ENCODE measurements at regions not wholly inside any gene's neighbourhood (a gene's known extent, or its start where the extent isn't known, plus 50 kb on each side); places are given as distances from the start of the nearest gene placed in this dataset.

DNA sequence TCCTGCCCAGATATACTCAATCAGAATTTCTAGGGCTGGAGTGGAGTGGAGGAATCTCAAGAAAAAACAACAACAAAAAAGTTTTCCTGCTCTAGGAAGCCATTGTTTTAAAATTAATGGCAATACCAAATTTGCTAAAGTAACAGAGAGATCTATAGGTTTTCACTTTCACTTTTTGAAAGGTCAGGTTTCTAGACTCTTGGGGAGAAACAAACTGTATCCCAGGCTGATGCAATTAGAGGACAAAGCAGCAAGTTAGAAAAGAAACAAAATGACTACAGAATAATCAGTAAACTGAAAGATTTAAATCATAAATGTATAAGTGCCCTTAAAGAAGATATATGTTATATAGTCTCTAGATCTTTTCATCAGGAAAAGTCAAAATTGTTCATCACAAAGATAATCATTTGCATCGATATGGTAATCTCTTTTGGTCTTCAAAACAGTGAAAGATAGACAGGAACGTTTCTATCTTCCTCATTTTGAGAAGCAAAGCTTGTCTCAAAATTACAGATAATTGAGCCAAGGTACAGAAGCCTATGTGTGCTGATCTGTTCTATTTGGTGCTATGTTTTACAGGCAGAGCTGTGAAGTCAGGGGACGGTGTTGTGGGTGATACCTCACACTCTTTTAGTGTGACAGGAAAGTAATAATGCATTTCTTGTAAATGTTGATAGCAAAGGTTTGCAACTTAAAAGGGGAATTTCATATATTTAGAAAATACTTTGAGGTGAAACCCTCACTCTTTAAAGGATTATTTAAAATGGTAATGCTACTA lies 1746.6 kb upstream of the C9orf72 start:
- H3K36me3 ChIP-seq (ENCODE audit: insufficient read depth, low read depth, low read length) = no peaks in the 10 kb centered on the region
- no peaks in the 10 kb centered on the region for H3K27me3 ChIP-seq (ENCODE audit: insufficient read depth, low read length)
- H3K9ac ChIP-seq (ENCODE audit: low read depth, low read length) = no peak overlapping the region; the same call in 1 of the 2 replicates
- no peak overlapping the region for H3K4me3 ChIP-seq (ENCODE audit: low read length)
- H3K27ac ChIP-seq (ENCODE audit: low read length) = no peak overlapping the region
- H3K4me1 ChIP-seq (ENCODE audit: insufficient read depth, low read length) = peaks cover 12% of the 10 kb centered on the region
- no peaks in the 10 kb centered on the region for H3K9me3 ChIP-seq (ENCODE audit: insufficient read depth, low read depth, low read length)

DNA sequence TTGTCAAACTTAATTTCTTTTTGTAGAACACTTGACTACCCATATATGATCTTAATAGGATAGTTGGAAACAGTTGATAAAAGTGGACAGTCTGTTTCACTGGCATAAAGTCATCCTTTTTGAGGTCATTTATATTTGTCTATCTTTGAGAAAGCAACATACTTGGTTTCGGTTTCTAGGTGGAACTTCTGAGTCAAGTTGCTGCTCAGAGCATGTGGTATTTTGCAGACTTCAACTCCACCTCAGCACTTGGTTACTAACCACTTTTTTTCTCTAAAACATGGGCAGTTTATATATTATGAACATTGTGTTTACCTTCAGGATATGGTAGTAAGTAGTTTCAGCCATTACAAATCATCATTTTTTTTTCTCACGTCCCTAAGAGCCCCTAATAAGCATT lies 1749.0 kb upstream of the C9orf72 start:
- H3K27ac ChIP-seq (ENCODE audit: low read length) = no peak overlapping the region
- no peak overlapping the region for H3K4me3 ChIP-seq (ENCODE audit: low read length)
- no peaks in the 10 kb centered on the region for H3K36me3 ChIP-seq (ENCODE audit: insufficient read depth, low read depth, low read length)
- no peaks in the 10 kb centered on the region for H3K27me3 ChIP-seq (ENCODE audit: insufficient read depth, low read length)
- no peaks in the 10 kb centered on the region for H3K9me3 ChIP-seq (ENCODE audit: insufficient read depth, low read depth, low read length)
- H3K4me1 ChIP-seq (ENCODE audit: insufficient read depth, low read length) = peaks cover 30% of the 10 kb centered on the region
- no peak overlapping the region for H3K9ac ChIP-seq (ENCODE audit: low read depth, low read length)

DNA sequence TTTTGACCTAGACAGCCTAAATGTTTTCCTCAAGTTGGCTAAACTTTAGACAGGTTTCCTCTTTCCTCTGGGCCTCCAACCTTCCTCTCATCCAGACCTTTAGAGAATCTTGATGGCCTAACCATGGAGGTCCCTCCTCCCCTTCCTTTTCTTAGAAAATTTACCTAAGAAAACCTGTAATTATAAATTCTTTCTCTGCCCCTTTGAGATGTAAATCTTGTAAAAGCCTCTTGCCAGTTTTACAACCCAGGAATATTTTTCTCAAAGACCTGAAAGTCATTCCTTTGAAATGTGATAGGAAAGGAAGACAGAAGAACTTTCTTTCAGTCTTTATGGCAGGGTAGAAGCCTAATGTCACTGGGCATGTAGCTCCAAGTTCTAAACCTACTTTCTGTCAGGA lies 1752.6 kb upstream of the C9orf72 start:
- Histone ChIP-seq H3K27me3 (ENCODE audit: insufficient read depth, low read length) (no peaks in the 10 kb centered on the region), H3K27ac (ENCODE audit: low read length) (no peak overlapping the region), H3K4me3 (ENCODE audit: low read length) (peak overlapping the region; percentile 47), H3K4me1 (ENCODE audit: insufficient read depth, low read length) (peaks cover 25% of the 10 kb centered on the region), H3K9me3 (ENCODE audit: insufficient read depth, low read depth, low read length) (no peaks in the 10 kb centered on the region), H3K9ac (ENCODE audit: low read depth, low read length) (0 out of 2 replicates have a peak overlapping the region, but pooled peaks have one; percentile 2), H3K36me3 (ENCODE audit: insufficient read depth, low read depth, low read length) (no peaks in the 10 kb centered on the region)

DNA sequence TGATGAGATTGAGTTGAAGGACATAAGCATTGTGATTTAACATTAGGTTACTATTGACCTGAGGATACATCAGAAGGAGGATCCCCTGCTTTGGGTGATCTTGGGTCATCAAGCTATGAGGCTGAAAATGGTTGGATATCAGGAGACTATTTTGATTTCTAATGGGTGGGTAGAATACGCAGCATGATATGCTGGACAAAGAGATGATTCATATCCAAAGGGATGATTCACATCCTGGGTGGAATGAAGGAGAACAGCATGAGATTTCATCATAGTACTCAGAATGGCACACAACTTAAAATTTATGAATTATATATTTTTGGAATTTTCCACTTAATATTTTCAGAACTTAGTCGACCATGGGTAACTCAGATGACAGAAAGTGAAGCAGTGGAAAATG lies 1759.5 kb upstream of the C9orf72 start:
- Histone ChIP-seq H3K9me3 (ENCODE audit: insufficient read depth, low read depth, low read length) (no peaks in the 10 kb centered on the region), H3K36me3 (ENCODE audit: insufficient read depth, low read depth, low read length) (no peaks in the 10 kb centered on the region), H3K9ac (ENCODE audit: low read depth, low read length) (no peak overlapping the region), H3K27me3 (ENCODE audit: insufficient read depth, low read length) (no peaks in the 10 kb centered on the region), H3K27ac (ENCODE audit: low read length) (no peak overlapping the region), H3K4me1 (ENCODE audit: insufficient read depth, low read length) (no peaks in the 10 kb centered on the region), H3K4me3 (ENCODE audit: low read length) (no peak overlapping the region)

DNA sequence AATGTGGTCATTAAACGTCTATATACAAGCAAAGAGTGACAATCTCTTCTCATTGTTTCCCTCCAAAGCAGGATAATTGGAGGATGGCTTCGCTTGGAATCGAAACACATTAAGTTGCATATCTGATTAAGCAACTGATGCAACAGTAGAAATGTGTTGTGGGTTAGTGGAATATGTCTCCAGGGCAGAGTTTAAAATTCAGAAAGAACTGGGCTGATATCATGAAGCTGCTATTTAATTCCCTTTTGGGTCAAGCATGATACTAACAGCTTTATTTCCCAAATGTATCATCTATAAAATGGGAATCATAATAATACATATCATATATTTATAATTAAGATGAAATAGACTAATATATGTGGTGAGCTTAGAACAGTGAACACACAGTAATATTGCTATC lies 1763.0 kb upstream of the C9orf72 start:
- H3K4me1 ChIP-seq (ENCODE audit: insufficient read depth, low read length) = peaks cover 4% of the 10 kb centered on the region; the same call in 1 of the 2 replicates

DNA sequence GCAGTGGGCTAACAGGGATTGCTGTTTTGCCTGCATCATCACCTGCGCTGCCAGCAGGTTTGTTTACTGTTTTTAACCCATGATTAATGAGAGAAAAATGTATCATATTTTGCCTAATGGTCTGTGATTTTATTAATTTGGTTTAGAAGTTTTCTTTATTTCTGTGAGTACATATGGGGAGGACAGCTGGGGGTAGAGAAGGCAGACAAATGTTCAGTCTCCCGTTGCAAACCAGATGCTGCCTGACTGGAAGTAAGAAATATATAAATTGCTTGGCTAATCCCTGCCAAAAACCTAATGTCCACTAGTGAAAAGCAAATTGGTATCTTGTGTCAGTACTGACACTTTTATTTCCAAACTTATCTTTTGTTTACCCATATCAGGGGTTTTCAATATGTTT lies 1766.1 kb upstream of the C9orf72 start:
- Histone ChIP-seq H3K4me3 (ENCODE audit: low read length) (no peak overlapping the region), H3K9me3 (ENCODE audit: insufficient read depth, low read depth, low read length) (no peaks in the 10 kb centered on the region), H3K4me1 (ENCODE audit: insufficient read depth, low read length) (peaks cover 4% of the 10 kb centered on the region; the same call in 1 of the 2 replicates), H3K9ac (ENCODE audit: low read depth, low read length) (no peak overlapping the region), H3K36me3 (ENCODE audit: insufficient read depth, low read depth, low read length) (no peaks in the 10 kb centered on the region), H3K27ac (ENCODE audit: low read length) (no peak overlapping the region), H3K27me3 (ENCODE audit: insufficient read depth, low read length) (no peaks in the 10 kb centered on the region)

More for the DNA sequence above, 1763.0 kb upstream of the C9orf72 start:
- no peaks in the 10 kb centered on the region for H3K36me3 ChIP-seq (ENCODE audit: insufficient read depth, low read depth, low read length)
- H3K4me3 ChIP-seq (ENCODE audit: low read length) = no peak overlapping the region
- no peak overlapping the region for H3K27ac ChIP-seq (ENCODE audit: low read length)
- H3K27me3 ChIP-seq (ENCODE audit: insufficient read depth, low read length) = no peaks in the 10 kb centered on the region
- no peak overlapping the region for H3K9ac ChIP-seq (ENCODE audit: low read depth, low read length)
- no peaks in the 10 kb centered on the region for H3K9me3 ChIP-seq (ENCODE audit: insufficient read depth, low read depth, low read length)

DNA sequence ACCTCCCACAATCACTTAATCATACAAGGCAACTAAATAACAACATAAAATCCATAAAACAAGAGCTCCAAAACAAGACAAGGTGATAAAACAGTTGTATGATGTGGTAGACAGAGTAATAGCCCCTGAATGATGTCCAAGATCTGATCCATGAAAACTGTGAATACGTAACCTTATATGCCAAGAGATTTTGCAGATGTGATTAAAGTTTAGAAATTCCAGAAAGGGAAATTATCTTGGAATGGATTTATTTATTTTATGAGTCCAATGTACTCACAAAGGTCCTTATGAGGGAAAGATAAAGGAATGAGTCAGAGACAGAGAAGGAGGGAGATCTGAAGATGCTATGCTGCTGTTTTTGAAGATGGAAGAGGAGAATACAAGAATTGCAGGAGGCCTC lies 1775.7 kb upstream of the C9orf72 start:
- no peaks in the 10 kb centered on the region for H3K4me1 ChIP-seq (ENCODE audit: insufficient read depth, low read length)
- H3K4me3 ChIP-seq (ENCODE audit: low read length) = no peak overlapping the region
- H3K9me3 ChIP-seq (ENCODE audit: insufficient read depth, low read depth, low read length) = no peaks in the 10 kb centered on the region
- H3K27ac ChIP-seq (ENCODE audit: low read length) = no peak overlapping the region
- H3K9ac ChIP-seq (ENCODE audit: low read depth, low read length) = no peak overlapping the region
- no peaks in the 10 kb centered on the region for H3K36me3 ChIP-seq (ENCODE audit: insufficient read depth, low read depth, low read length)
- H3K27me3 ChIP-seq (ENCODE audit: insufficient read depth, low read length) = no peaks in the 10 kb centered on the region

DNA sequence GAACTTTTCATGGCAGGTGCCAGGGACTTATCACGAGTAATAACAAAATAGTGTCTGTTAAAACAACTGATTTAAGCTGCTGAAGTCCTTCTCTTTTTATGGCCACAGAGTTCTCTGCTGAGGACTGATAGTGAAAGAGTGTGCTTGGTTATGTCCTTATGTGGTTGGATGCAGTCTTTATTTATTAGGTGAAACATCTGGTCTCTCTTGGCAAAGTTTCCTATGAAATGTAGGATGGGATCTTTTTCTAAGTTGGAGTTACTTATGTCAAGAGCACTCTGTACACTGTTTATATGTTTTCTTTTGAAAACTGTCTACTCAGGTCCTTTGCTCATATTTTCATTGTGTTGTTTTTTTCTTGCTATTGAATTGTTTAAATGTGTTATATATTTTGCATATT lies 1816.1 kb upstream of the C9orf72 start:
- no peak overlapping the region for H3K9ac ChIP-seq (ENCODE audit: low read depth, low read length)
- no peaks in the 10 kb centered on the region for H3K27me3 ChIP-seq (ENCODE audit: insufficient read depth, low read length)
- no peaks in the 10 kb centered on the region for H3K36me3 ChIP-seq (ENCODE audit: insufficient read depth, low read depth, low read length)
- no peaks in the 10 kb centered on the region for H3K9me3 ChIP-seq (ENCODE audit: insufficient read depth, low read depth, low read length)
- H3K4me3 ChIP-seq (ENCODE audit: low read length) = no peak overlapping the region
- no peak overlapping the region for H3K27ac ChIP-seq (ENCODE audit: low read length)
- no peaks in the 10 kb centered on the region for H3K4me1 ChIP-seq (ENCODE audit: insufficient read depth, low read length)

DNA sequence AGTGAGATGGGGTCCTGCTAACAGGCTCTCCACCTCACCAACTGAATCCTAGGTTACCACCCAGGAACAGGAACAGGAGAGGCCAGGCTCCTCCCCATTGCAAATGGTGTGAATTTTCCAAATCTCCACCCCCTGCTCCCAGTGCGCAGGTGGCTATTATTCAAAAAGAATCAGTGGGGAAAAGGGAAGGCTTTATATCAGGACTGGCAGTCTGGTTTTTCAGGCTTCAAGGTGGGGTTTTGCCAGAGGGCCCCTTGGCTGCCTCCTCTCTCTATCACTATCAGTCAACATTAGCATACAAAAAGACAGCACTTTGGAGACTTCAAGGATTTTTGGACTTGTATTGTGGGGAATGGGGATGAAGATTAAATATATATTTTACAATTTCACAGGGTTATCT lies 1817.6 kb upstream of the C9orf72 start:
- H3K27me3 ChIP-seq (ENCODE audit: insufficient read depth, low read length) = no peaks in the 10 kb centered on the region
- H3K4me3 ChIP-seq (ENCODE audit: low read length) = no peak overlapping the region

DNA sequence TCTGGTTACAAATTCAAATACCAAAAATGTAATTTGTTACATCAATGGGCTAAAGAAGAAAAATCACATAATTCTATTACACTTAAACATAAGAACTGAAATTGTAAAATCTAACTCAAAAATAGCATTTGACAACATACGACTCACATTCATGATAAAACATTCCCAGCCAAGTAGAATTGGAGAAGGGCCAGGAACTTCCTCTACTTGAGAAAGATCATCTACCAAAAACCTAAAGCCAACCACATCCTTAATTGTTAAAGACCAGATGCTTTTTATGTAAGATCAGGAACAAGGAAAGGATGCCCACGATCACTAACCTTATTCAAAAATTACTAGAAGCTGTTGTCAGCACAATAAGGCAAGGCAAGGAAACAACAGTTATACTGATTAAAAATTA lies 1819.8 kb upstream of the C9orf72 start:
- no peaks in the 10 kb centered on the region for H3K4me1 ChIP-seq (ENCODE audit: insufficient read depth, low read length)
- H3K27me3 ChIP-seq (ENCODE audit: insufficient read depth, low read length) = no peaks in the 10 kb centered on the region
- no peaks in the 10 kb centered on the region for H3K9me3 ChIP-seq (ENCODE audit: insufficient read depth, low read depth, low read length)

More for the DNA sequence above, 1817.6 kb upstream of the C9orf72 start:
- Histone ChIP-seq H3K36me3 (ENCODE audit: insufficient read depth, low read depth, low read length) (no peaks in the 10 kb centered on the region), H3K9ac (ENCODE audit: low read depth, low read length) (no peak overlapping the region), H3K9me3 (ENCODE audit: insufficient read depth, low read depth, low read length) (no peaks in the 10 kb centered on the region), H3K27ac (ENCODE audit: low read length) (no peak overlapping the region), H3K4me1 (ENCODE audit: insufficient read depth, low read length) (no peaks in the 10 kb centered on the region)

DNA sequence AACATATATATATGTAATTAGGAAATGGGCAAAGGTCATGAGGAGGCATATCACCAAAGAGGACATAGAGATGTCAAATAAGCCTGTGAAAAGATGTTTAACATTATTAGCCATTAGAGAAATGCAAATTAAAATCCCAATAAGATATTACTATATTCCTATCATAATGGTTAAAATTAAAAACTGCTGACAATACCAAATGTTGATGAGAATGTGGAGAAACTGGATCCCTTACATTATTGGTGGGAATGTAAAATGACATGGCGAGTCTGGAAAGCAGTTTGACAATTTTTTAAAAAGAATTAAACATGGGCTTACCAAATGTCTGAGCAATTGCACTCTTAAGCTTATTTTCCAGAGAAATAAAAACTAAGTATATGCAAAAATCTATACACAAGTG lies 1821.6 kb upstream of the C9orf72 start:
- no peaks in the 10 kb centered on the region for H3K27me3 ChIP-seq (ENCODE audit: insufficient read depth, low read length)
- H3K4me3 ChIP-seq (ENCODE audit: low read length) = no peak overlapping the region
- H3K4me1 ChIP-seq (ENCODE audit: insufficient read depth, low read length) = no peaks in the 10 kb centered on the region
- H3K9ac ChIP-seq (ENCODE audit: low read depth, low read length) = no peak overlapping the region
- H3K36me3 ChIP-seq (ENCODE audit: insufficient read depth, low read depth, low read length) = no peaks in the 10 kb centered on the region
- no peak overlapping the region for H3K27ac ChIP-seq (ENCODE audit: low read length)
- H3K9me3 ChIP-seq (ENCODE audit: insufficient read depth, low read depth, low read length) = no peaks in the 10 kb centered on the region

More for the DNA sequence above, 1819.8 kb upstream of the C9orf72 start:
- H3K27ac ChIP-seq (ENCODE audit: low read length) = no peak overlapping the region
- no peak overlapping the region for H3K9ac ChIP-seq (ENCODE audit: low read depth, low read length)
- H3K36me3 ChIP-seq (ENCODE audit: insufficient read depth, low read depth, low read length) = no peaks in the 10 kb centered on the region
- no peak overlapping the region for H3K4me3 ChIP-seq (ENCODE audit: low read length)

DNA sequence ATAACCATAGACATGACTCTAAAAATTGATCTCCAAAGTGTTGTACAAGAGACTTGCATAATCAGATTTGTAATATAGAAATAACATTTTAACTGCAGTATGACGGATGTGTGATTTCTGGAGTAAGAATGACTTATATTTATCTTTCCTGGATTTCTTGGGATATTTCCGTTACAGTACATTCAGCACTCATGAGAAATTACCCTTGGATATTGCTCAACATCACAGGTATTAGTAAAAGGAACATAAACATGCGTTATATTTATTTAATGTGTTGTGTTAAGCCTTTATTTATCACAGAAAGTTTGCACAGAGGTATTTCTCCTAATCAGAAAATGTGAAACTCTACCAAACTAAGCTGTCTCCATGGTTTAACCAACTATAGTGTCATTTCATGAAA lies 1823.9 kb upstream of the C9orf72 start:
- no peak overlapping the region for H3K27ac ChIP-seq (ENCODE audit: low read length)
- H3K4me3 ChIP-seq (ENCODE audit: low read length) = no peak overlapping the region
- no peak overlapping the region for H3K9ac ChIP-seq (ENCODE audit: low read depth, low read length)
- no peaks in the 10 kb centered on the region for H3K36me3 ChIP-seq (ENCODE audit: insufficient read depth, low read depth, low read length)
- no peaks in the 10 kb centered on the region for H3K9me3 ChIP-seq (ENCODE audit: insufficient read depth, low read depth, low read length)
- no peaks in the 10 kb centered on the region for H3K4me1 ChIP-seq (ENCODE audit: insufficient read depth, low read length)
- no peaks in the 10 kb centered on the region for H3K27me3 ChIP-seq (ENCODE audit: insufficient read depth, low read length)

All from iPS-20b (cell line).